ENCODE measurements at regions not wholly inside any gene's neighbourhood (a gene's known extent, or its start where the extent isn't known, plus 50 kb on each side); places are given as distances from the start of the nearest gene placed in this dataset.

DNA sequence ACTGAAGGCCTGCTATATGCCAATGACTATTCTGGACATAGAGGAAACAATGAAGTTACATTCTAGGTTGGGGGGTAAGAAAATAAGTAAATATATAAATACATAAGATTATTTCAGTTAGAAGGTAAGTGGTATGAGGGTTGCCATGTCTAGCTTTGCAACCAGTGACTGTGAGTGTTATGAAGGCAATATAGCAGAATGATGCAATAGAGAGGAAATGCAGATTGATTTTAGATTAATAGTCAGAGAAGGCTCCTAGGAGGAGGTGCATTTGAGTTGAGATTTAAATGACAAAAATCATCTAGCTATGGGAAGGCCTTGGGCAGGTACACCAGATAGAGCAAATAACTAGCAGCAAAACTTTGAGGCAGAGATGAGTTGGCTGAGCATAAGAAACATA is 243.2 kb downstream of the FBXO8 start:
- H3K4me3 ChIP-seq (ENCODE audit: low read depth, low read length): no peak overlapping the region
- H3K27ac ChIP-seq: no peak overlapping the region
- TF ChIP-seq, protein P1, sequence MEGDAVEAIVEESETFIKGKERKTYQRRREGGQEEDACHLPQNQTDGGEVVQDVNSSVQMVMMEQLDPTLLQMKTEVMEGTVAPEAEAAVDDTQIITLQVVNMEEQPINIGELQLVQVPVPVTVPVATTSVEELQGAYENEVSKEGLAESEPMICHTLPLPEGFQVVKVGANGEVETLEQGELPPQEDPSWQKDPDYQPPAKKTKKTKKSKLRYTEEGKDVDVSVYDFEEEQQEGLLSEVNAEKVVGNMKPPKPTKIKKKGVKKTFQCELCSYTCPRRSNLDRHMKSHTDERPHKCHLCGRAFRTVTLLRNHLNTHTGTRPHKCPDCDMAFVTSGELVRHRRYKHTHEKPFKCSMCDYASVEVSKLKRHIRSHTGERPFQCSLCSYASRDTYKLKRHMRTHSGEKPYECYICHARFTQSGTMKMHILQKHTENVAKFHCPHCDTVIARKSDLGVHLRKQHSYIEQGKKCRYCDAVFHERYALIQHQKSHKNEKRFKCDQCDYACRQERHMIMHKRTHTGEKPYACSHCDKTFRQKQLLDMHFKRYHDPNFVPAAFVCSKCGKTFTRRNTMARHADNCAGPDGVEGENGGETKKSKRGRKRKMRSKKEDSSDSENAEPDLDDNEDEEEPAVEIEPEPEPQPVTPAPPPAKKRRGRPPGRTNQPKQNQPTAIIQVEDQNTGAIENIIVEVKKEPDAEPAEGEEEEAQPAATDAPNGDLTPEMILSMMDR (IDR thresholded peaks at IDR 0.05; ENCODE audit: low read depth, low read length): no peak
- no peaks in the 10 kb centered on the region for H3K27me3 ChIP-seq (ENCODE audit: insufficient read depth, low read depth, severe bottlenecking)
- H3K36me3 ChIP-seq: no peaks in the 10 kb centered on the region
- no peak for DNase-seq
- no peaks in the 10 kb centered on the region for H3K9me3 ChIP-seq (ENCODE audit: severe bottlenecking)

DNA sequence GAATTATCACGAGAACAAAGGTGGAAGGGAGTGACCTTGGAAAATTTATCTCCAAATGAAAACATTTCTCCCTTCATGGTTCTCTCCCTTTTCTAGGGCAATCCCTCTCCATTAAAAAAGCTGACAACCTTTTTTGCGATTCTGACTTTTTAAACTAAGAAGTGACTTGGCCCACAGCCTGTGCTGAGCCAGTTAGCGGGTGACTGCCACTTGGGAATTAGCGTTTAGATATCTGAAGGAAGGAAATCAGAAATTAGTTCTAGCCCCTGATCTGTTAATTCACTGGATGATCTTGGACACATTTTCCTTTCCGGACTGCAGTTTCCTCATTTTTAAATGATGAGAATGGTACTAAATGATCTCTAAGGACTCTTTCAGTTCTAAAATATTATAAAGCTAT is 245.0 kb downstream of the FBXO8 start:
- no peak overlapping the region for H3K27ac ChIP-seq
- no peaks in the 10 kb centered on the region for H3K27me3 ChIP-seq (ENCODE audit: insufficient read depth, low read depth, severe bottlenecking)
- no peak overlapping the region for H3K4me3 ChIP-seq (ENCODE audit: low read depth, low read length)
- DNase-seq: no peak
- H3K9me3 ChIP-seq (ENCODE audit: severe bottlenecking): no peaks in the 10 kb centered on the region
- H3K36me3 ChIP-seq: no peaks in the 10 kb centered on the region
- TF ChIP-seq, protein P1 (IDR thresholded peaks at IDR 0.05; ENCODE audit: low read depth, low read length): no peak

DNA sequence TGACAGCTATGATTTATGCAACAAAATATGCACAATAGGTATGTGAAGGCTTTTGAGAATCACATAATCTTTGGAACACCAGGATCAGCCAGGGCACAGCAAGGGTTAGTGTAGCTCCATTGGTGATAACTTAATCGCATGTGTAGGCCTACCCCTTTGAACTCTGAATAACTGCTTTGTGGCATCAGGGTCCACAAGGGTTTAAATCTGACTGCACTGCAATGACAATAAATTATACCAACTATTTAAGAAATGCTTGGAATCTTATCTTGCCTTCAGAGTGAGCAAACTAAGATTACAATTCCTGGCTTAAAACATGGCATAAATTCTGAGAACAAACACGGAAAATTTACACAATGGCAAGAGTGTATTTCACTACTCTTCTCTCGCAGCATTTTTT is 245.8 kb downstream of the FBXO8 start:
- Histone ChIP-seq H3K4me3 (ENCODE audit: low read depth, low read length) (no peak overlapping the region), H3K9me3 (ENCODE audit: severe bottlenecking) (no peaks in the 10 kb centered on the region), H3K27me3 (ENCODE audit: insufficient read depth, low read depth, severe bottlenecking) (no peaks in the 10 kb centered on the region), H3K36me3 (no peaks in the 10 kb centered on the region), H3K27ac (no peak overlapping the region)
- TF ChIP-seq, protein P1 (IDR thresholded peaks at IDR 0.05; ENCODE audit: low read depth, low read length): no peak
- DNase-seq: no peak

DNA sequence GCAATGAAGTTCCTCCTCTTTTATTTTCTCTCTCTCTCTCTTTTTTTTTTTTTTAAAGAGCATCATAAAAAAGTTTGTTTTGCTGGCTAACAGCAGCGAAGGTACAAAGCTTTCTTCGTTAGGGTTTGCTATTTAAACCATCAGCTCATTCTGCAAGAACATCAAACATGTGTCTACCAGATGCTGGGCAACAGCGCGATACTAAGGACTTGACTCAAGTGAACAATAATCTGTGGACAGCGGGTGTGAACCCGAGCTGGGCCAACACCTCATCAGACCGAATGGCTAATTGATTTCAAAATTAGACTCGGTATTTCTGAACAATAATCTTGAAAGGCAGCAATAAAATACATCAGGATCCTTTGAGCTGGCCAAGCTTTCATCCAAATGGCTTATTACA is 246.4 kb downstream of the FBXO8 start:
- H3K9me3 ChIP-seq (ENCODE audit: severe bottlenecking): no peaks in the 10 kb centered on the region
- H3K27ac ChIP-seq: no peak overlapping the region
- DNase-seq: no peak
- no peaks in the 10 kb centered on the region for H3K36me3 ChIP-seq
- no peak overlapping the region for H3K4me3 ChIP-seq (ENCODE audit: low read depth, low read length)
- TF ChIP-seq, protein P1 (IDR thresholded peaks at IDR 0.05; ENCODE audit: low read depth, low read length): no peak
- no peaks in the 10 kb centered on the region for H3K27me3 ChIP-seq (ENCODE audit: insufficient read depth, low read depth, severe bottlenecking)

DNA sequence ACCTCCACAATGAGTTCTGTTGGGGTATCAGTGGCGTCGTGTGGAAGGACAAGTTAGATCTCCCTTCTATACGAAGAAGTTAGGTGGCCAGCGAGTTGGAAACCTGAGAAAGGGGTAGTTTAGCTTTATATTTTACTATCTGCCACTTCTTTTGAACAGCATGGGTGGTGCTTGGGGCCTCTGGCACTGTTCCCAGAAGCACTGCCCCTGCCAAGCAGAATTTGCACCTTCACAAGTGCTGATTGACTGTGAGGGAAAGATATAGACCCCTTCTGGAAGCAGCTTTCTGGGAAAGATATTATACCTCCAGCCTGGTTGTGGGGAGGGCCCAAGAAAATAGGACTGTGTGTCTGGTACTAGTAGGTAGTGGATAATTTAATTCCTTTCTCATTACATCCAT is 246.9 kb downstream of the FBXO8 start:
- Histone ChIP-seq H3K4me3 (ENCODE audit: low read depth, low read length) (no peak overlapping the region), H3K9me3 (ENCODE audit: severe bottlenecking) (no peaks in the 10 kb centered on the region), H3K36me3 (no peaks in the 10 kb centered on the region), H3K27ac (no peak overlapping the region), H3K27me3 (ENCODE audit: insufficient read depth, low read depth, severe bottlenecking) (no peaks in the 10 kb centered on the region)
- TF ChIP-seq, protein P1 (IDR thresholded peaks at IDR 0.05; ENCODE audit: low read depth, low read length): no peak
- no peak for DNase-seq

DNA sequence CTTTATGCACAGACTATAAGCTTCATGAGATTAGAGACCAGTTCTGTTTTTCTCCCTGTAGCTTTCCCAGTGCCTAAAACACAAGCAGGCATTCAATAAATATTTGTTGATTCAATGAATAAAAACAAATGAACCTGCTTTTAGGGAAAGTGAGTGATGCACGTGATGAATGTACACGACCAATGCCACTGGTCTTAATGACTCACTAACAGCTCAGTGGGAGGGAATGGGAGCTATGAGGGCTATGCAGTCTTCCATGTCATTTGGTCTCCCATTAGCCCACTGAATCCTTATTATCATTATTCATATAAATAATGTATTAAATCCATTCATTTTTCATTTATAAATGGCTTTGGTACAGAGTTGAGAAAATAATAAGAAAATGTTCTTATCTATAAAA is 247.4 kb downstream of the FBXO8 start:
- H3K27me3 ChIP-seq (ENCODE audit: insufficient read depth, low read depth, severe bottlenecking): no peaks in the 10 kb centered on the region
- no peaks in the 10 kb centered on the region for H3K9me3 ChIP-seq (ENCODE audit: severe bottlenecking)
- DNase-seq: no peak
- no peak overlapping the region for H3K27ac ChIP-seq
- H3K4me3 ChIP-seq (ENCODE audit: low read depth, low read length): no peak overlapping the region
- TF ChIP-seq, protein P1 (IDR thresholded peaks at IDR 0.05; ENCODE audit: low read depth, low read length): no peak
- no peaks in the 10 kb centered on the region for H3K36me3 ChIP-seq
